Vagina (tissue), 2 donors: ENCODE measurements at regions not wholly inside any gene's neighbourhood (a gene's known extent, or its start where the extent isn't known, plus 50 kb on each side); places are given as distances from the start of the nearest gene placed in this dataset.

Experiments
- DNase-seq, 2 donors: peaks; one replicate each; pipeline ENCODE4 v3.0.0-alpha.2; 2017; ENCODE audit errors: extremely low spot score in 2 of 2
- H3K27ac ChIP-seq: fragments of 200-600 bp; sonication (generic); one replicate; pipeline ENCODE4 v1.5.1; 2019
- H3K27me3 ChIP-seq: fragments of 200-600 bp; sonication (generic); one replicate; pipeline ENCODE4 v1.5.1; 2019
- H3K36me3 ChIP-seq, 2 donors: fragments of 200-600 bp; sonication (generic); one replicate each; pipeline ENCODE4 v1.5.1; 2017 to 2019
- H3K4me1 ChIP-seq: fragments of 200-600 bp; sonication (generic); one replicate; pipeline ENCODE4 v1.5.1; 2019
- H3K4me3 ChIP-seq, 2 donors: fragments of 200-600 bp; sonication (generic); 1 replicate in 1 of 2; 2 replicates in 1 of 2; pipeline ENCODE4 v1.5.1; 2016 to 2019
- H3K9me3 ChIP-seq: fragments of 200-600 bp; sonication (generic); one replicate; pipeline ENCODE4 v1.5.1; 2019
- CTCF ChIP-seq, 3 experiments: fragments of 450-650 bp in 2 of 3; fragments of 200-600 bp in 1 of 3; sonication (generic) in 1 of 3; IDR thresholded peaks; one replicate each; pipeline ENCODE4 v1.5.1; 2017 to 2019; ENCODE audit warnings: antibody characterized with exemption in 3 of 3, mild to moderate bottlenecking in 2 of 3, moderate library complexity in 2 of 3
- POLR2A ChIP-seq, 2 donors: fragments of 450-650 bp; IDR thresholded peaks; one replicate each; pipeline ENCODE4 v1.6.1; 2017; ENCODE audit warnings: antibody characterized with exemption in 2 of 2, mild to moderate bottlenecking in 2 of 2, moderate library complexity in 2 of 2
- POLR2AphosphoS5 ChIP-seq, 2 donors: sonication (generic); formaldehyde crosslinking; IDR thresholded peaks; one replicate each; pipeline ENCODE4 v1.9.0; 2017; ENCODE audit warnings: antibody characterized with exemption in 2 of 2, mild to moderate bottlenecking in 2 of 2, low read depth in 1 of 2; ENCODE audit not compliant: insufficient read depth in 1 of 2
- intact Hi-C: fragments of 100-400 bp; cut with DNase I; formaldehyde crosslinking; loops from one replicate; pipeline ENCODE4 v1.15.1; 2023

- DNase-seq = no peak
- Histone ChIP-seq H3K4me3 (no peak overlapping the region), H3K4me1 (no peaks in the 10 kb centered on the region), H3K36me3 (no peaks in the 10 kb centered on the region), H3K27ac (no peak overlapping the region), H3K9me3 (no peaks in the 10 kb centered on the region), H3K27me3 (no peaks in the 10 kb centered on the region)
- TF ChIP-seq POLR2AphosphoS5 (IDR thresholded peaks at IDR 0.05; ENCODE audit: insufficient read depth in 1 of 2, low read depth in 1 of 2) (no peak), CTCF (IDR thresholded peaks at IDR 0.05) (no peak), POLR2A (IDR thresholded peaks at IDR 0.05) (no peak)
- intact Hi-C loops = no loop called here
Observed at GRCh38 chr2:123768233-123768632, 256.9 kb upstream of the CNTNAP5 start.

GRCh38 chr2:123769001-123769400 is 256.1 kb upstream of the CNTNAP5 start:
- Histone ChIP-seq H3K4me3 (no peak overlapping the region), H3K27ac (no peak overlapping the region), H3K36me3 (no peaks in the 10 kb centered on the region), H3K4me1 (no peaks in the 10 kb centered on the region), H3K27me3 (no peaks in the 10 kb centered on the region), H3K9me3 (no peaks in the 10 kb centered on the region)
- intact Hi-C loops = no loop called here
- no peak for DNase-seq
- TF ChIP-seq CTCF (IDR thresholded peaks at IDR 0.05) (no peak), POLR2A (IDR thresholded peaks at IDR 0.05) (no peak), POLR2AphosphoS5 (IDR thresholded peaks at IDR 0.05; ENCODE audit: insufficient read depth in 1 of 2, low read depth in 1 of 2) (no peak)

GRCh38 chr2:123770996-123771720 is 253.9 kb upstream of the CNTNAP5 start:
- no peaks in the 10 kb centered on the region for H3K4me1 ChIP-seq
- H3K36me3 ChIP-seq = no peaks in the 10 kb centered on the region
- no peak overlapping the region for H3K4me3 ChIP-seq
- intact Hi-C loops = no loop called here
- no peak for DNase-seq
- H3K27ac ChIP-seq = no peak overlapping the region
- TF ChIP-seq POLR2A (IDR thresholded peaks at IDR 0.05) (no peak), CTCF (IDR thresholded peaks at IDR 0.05) (no peak), POLR2AphosphoS5 (IDR thresholded peaks at IDR 0.05; ENCODE audit: insufficient read depth in 1 of 2, low read depth in 1 of 2) (no peak)
- no peaks in the 10 kb centered on the region for H3K27me3 ChIP-seq
- H3K9me3 ChIP-seq = no peaks in the 10 kb centered on the region

- Histone ChIP-seq H3K27me3 (no peaks in the 10 kb centered on the region), H3K27ac (no peak overlapping the region), H3K36me3 (no peaks in the 10 kb centered on the region), H3K9me3 (no peaks in the 10 kb centered on the region), H3K4me3 (no peak overlapping the region), H3K4me1 (no peaks in the 10 kb centered on the region)
- TF ChIP-seq CTCF (IDR thresholded peaks at IDR 0.05) (no peak), POLR2AphosphoS5 (IDR thresholded peaks at IDR 0.05; ENCODE audit: insufficient read depth in 1 of 2, low read depth in 1 of 2) (no peak), POLR2A (IDR thresholded peaks at IDR 0.05) (no peak)
- intact Hi-C loops = no loop called here
- no peak for DNase-seq
Observed at GRCh38 chr2:123771928-123772632, 253.0 kb upstream of the CNTNAP5 start.

- TF ChIP-seq POLR2AphosphoS5 (IDR thresholded peaks at IDR 0.05; ENCODE audit: insufficient read depth in 1 of 2, low read depth in 1 of 2) = no peak
- TF ChIP-seq CTCF (IDR thresholded peaks at IDR 0.05) = no peak
- TF ChIP-seq POLR2A (IDR thresholded peaks at IDR 0.05) = no peak
- intact Hi-C loops = no loop called here
- no peaks in the 10 kb centered on the region for H3K36me3 ChIP-seq
- DNase-seq = no peak
- H3K9me3 ChIP-seq = no peaks in the 10 kb centered on the region
- no peak overlapping the region for H3K4me3 ChIP-seq
- H3K4me1 ChIP-seq = no peaks in the 10 kb centered on the region
- H3K27me3 ChIP-seq = no peaks in the 10 kb centered on the region
- no peak overlapping the region for H3K27ac ChIP-seq
Observed at GRCh38 chr2:123777116-123777515, 248.0 kb upstream of the CNTNAP5 start.
